ENCODE measurements at regions not wholly inside any gene's neighbourhood (a gene's known extent, or its start where the extent isn't known, plus 50 kb on each side); places are given as distances from the start of the nearest gene placed in this dataset.
"Not testable (repeated sequence)": the region's sequence is repeated elsewhere in the genome, so short reads cannot be mapped to it uniquely, and the experiment has no call there.

DNA sequence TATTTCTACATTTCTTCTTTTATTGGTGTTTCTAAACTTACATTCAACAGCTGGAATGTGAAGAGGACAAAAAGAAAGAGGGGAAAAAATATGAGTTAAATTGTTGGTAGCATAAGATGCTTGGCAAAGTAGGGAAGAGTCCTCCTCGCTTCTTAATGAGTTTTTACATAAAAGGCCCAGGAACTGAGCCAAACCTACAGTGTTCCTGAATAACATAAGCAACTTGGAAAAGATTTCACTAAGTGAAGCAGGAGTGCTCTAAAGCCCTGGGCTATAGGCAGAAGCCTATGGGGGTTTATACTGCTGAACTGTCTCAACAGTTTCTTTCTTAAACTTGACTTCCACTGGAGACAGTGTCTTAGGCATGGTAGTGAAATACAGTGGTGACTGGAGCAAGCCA is 115.0 kb upstream of the USP25 start:
- DNase-seq (ENCODE audit: low read depth, low spot score): no peak

DNA sequence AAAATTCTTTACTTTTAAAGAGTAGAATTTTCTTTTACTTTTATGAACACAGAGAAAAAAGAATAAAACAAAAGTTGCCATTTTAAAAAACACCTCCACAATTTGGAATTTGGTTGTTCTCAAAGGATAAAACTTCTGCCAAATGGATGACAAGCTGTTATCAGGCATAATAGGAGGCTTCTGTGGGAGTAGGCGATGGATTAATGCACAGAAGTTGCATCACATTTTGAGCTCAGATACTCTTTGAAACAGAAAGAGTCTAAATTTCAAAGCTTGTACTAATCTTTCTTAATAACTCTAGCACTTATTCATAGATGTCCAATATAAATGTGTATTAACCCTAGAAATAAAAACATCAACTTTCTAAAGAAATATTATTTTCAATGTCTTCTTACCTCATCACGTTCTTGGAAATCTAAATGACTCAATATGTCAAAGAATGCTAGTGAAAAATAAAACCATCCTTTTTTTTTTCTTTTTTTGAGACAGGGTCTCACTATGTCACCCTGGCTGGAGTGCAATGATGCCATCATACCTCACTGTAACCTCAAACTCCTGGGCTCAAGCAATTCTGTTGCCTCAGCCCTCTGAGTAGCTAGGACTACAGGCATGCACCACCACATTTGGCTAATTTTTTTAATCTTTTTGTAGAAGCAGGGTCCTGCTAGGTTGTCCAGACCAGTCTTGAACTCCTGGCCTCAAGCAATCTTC is 112.8 kb upstream of the USP25 start:
- no peak for DNase-seq (ENCODE audit: low read depth, low spot score)

DNA sequence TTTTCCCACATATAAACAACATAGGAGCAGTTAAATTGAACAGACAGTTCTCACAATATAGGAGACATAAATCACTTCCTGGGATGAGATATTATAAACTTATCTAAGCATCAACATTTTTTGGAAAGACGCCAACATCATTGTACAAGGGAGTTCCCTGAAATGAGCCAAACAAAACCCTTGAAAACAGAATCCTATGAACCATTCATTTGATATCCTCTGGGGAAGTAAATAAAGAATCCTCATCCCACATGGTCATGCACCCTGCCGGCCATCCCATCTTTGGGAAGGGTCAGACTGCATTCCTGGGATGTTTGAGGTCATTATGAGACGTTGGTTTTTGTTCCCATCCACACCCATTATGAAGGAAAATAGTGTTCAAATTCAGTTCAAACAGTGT is 111.8 kb upstream of the USP25 start:
- peak; percentile 44 for DNase-seq (ENCODE audit: low read depth, low spot score)

DNA sequence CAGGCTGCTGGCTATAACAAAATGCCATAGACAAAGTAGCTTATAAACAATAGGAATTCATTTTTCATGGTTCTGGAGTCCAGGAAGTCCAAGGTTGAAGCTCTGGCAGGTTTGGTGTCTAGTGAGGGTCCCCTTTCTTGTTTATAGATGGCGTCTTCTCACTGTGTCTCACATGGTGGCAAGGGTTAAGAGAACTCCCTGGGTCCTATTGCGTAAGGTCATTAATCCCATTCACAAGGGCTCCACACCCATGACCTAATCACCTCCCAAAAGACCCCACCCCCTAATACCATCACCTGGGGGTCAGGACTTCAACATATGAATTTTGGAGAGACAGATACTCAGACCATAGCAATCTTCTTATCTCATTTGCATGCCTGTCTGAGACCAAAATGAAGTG is 108.9 kb upstream of the USP25 start:
- no peak for DNase-seq (ENCODE audit: low read depth, low spot score)

DNA sequence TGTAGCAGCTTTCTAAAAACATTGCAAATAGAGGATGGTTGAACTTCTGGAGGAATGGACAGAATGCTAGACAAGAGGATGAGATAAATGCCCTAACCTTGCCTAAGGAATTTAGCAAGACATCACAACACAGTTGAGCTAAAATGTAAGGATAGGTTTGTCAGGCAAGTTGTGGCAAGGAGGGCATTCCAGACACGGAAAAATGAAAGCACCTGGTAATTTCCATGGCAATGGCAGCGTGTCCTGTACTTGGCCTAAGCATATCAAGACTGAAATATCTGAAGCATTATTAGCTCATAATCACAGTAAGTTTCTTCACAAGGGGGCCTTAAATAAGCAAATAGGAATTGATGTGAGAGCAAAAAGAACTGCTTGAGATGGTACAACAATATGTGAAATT is 105.1 kb upstream of the USP25 start:
- no peak for DNase-seq (ENCODE audit: low read depth, low spot score)

DNA sequence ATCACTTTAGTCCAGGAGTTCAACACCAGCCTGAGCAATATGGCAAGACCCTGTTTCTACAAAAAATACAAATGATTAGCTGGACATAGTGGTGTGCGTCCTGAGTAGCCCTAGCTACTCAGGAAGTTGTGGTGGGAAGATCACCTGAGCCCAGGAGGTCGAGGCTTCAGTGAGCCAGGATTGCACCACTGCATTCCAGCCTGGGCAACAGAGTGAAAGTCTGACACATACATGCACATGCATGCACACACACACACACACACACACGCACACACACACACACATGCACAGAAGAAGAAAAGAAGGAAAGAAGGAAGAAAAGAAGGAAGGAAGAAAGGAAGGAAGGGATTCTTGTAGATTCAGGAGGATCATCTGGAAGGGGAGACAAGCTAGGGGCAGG is 104.4 kb upstream of the USP25 start:
- DNase-seq (ENCODE audit: low read depth, low spot score): no peak

DNA sequence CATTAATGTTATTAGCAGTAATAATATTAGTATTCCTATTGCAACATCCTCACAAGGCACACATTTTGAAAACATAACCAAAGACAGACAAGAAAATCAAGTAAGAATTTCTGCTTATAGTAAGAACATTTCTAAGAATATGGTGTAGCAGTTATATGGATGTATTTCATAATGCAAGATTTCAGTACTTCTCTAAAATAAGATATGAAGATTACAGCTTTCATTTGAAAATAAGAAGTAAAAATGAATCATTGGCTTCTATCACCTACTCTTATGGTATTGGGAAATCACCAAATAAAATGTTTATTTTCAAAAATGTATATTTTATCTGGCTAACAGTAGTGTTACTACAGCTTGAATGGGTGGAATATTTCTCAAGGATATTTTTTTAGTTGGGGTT is 103.8 kb upstream of the USP25 start:
- no peak for DNase-seq (ENCODE audit: low read depth, low spot score)

DNA sequence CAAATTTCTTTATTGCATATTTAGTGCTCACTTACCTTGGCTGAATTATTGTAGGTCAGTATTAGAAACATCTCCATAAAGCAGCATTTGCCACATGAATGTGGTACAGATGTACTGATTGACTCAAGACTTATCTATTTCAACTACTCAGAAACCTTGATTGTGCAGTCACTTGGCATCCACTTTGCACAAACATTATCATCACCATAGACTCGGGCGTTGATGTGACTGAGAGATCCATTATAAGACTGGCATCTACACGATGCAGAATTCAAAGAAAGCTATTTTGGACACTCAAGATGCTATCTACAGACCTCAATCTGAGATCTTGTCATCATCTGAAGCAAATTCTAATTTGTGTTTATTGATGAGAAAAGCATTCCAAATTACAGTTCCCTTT is 102.8 kb upstream of the USP25 start:
- no peak for DNase-seq (ENCODE audit: low read depth, low spot score)

DNA sequence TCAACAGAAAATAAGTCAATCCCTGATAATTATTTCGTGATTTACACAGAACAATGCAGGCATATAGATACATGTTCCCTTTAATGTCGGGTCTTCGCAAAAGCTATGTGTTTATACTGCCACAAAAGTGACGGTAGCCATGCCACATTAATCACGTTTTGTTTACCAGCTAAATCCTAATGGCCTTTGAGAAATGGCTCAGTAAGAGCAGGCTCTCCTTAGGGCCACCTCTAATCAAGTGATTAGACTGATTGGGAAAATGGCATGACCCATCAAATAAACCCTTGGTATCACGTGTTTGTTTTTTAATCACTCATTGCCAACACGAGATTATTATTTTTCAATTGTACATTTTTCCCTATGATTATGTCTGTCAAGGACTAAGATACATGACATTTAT is 102.0 kb upstream of the USP25 start:
- no peak for DNase-seq (ENCODE audit: low read depth, low spot score)

DNA sequence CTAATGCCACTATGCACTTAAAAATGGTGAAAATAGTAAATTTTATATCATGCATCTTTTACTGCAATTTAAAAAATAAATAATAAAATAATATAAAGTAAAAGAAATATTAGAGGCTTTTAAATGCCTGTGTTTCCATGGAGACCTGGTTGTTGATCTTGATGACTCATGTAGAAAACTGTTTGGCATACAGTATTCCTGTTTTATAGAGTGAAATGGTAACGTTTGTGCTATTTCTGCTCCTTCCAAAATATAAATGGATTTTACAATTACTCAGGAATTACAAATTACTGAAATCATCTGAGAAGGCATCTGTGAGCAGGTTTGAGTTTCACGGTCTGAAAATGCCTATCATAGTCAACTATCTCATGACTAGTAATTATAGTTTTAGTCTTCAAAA is 98.4 kb upstream of the USP25 start:
- no peak for DNase-seq (ENCODE audit: low read depth, low spot score)

DNA sequence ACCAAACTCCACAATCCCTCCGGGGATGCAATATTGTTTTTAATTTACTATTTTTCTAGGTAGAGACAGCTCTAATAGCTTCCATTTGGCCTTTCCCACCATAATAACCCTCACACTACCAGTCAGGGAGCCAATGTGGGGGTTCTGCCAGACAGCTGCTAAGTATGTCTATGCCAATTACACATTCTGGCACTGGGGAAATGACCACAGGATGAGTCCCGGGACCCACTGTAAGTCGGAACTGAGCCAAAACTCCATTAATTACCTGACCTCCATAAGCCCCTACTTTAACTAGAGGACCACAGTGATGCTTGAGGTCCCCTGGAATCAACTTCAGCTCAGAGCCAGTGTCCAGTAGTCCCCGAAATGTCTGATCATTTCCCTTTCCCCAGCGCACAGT is 95.2 kb upstream of the USP25 start:
- DNase-seq (ENCODE audit: low read depth, low spot score): not testable (repeated sequence)

DNA sequence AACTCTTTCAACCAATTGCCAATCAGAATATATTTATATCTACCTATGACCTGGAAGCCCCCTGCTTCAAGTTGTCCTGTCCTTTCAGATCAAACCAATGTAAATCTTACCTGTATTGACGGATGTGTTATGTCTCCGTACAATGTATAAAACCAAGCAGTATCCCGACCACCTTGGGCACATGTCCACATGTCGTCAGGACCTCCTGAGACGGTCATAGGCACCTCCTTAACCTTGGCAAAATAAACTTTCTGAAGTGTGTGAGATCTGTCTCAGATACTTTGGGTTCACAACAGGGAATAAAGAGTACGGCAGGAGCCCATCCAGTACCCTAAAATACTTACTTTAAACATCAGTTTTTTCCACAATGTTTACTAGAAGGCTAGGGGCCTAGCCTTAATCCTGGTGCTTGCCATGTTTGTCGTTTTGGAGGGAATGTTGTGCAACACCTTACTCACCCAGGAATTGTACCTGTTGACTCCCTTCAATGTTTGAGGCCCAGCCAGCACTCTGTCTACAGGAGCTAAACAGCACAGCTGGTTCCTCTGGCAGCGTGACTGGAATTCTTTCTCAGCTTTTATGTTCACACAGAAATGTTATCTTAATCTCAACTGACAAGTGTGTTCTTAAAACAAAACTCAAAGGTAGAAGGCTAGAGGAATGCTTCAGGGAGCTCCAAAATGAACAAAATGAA is 90.8 kb upstream of the USP25 start:
- DNase-seq (ENCODE audit: low read depth, low spot score): no peak

DNA sequence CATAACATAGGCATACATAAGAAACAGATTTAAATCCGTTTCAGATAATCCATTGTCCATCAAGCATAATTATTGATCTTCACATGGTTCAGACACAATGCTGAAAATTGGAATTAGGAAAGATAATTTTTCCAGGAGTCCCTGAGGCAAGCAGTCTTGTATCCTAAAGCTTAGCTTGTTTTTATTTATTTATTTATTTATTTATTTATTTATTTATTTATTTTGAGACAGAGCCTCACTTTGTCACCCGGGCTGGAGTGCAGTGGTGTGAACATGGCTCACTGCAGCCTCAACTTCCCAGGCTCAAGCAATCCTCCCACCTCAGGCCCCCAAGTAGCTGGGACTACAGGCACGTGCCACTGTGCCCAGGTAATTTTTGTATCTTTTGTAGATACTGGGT is 89.7 kb upstream of the USP25 start:
- DNase-seq (ENCODE audit: low read depth, low spot score): not testable (repeated sequence)

DNA sequence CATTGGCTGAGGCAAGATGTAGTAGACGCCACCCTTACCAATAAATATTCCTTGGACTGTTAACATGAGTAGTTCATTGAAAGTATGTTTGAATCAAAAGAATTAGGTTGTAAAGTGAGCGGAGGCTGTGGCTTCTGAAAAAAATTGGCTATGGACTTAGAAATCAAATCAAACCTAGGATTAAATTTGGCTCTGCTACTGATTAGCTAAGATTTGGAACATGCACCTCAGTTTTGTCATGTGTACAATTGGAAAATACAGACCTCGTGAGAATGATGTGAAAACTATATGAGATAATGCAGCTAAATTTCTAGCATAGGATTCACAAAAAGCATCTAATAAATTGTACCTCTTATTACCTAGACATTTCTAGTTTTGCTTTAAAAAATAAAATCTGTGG is 85.3 kb upstream of the USP25 start:
- DNase-seq (ENCODE audit: low read depth, low spot score): no peak

DNA sequence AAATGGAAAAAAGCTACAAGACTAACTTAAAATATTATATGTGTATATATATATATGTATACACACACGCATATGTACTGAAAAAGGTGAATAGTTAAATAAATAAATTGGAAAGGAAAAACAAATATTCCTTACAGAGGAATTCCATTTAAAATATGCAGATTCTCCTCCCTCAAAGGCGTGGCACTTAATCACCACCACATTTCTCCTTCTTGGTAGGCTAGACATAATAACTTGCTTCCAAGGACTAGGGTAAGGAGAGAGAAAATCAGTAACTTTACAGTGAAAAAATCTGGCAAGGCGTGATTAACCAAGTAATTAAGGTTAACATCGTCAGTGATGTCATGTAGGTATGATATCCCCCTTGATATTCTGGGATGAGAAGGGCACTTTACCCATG is 84.0 kb upstream of the USP25 start:
- no peak for DNase-seq (ENCODE audit: low read depth, low spot score)

DNA sequence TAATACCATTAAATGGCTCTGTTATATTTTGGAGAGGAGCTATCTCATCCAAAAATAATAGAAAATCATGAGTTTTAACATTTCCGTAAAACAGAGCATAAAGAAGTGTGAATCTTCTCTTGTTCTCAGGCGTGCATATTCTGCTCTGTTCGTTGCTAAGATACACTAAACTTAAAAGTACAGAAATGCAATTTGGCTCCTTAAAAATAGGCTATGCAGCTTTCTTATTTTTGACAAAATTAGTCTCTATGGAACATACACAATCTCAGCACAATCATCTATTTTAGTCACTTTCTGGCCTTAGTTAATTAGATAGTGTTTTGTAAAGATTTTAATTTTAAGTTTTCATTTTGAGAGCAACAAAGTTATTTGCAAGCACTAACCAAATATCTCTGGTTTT is 79.0 kb upstream of the USP25 start:
- no peak for DNase-seq (ENCODE audit: low read depth, low spot score)

DNA sequence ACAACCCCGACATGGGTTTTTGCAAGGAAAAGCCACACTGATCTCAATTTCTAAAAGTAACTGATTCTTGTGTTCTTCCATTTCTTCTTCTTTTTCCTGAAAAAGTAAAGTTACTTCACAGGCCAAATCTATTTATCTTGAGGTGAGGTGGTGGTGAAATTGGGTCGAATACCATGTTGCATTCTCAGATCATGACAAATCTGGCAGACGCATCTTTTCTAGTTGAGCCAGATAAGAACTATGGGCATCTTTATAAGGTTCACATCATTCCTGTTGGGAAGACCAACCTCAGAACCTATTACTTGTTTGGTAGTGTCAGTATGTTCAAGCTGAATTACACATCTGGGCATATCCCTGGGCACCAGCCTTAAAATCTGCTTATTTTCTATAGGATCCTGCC is 78.6 kb upstream of the USP25 start:
- no peak for DNase-seq (ENCODE audit: low read depth, low spot score)

DNA sequence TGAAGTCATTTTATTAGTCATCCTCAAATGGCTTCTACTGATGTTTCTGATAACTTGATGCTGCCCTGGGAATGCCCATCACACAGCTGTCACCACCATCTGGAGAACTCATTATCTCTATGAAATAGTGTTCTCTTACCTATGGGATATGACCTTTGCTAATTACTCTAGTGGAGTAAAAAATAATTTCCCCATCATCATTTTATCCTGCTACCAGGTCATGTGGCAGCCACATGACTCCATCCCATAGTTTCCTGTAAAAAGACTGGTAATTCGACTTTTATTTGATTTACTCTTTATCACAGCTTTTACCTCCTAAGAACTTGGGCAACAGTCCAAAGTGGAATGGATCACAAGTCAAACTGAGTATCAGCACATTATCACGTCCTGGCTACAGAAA is 76.1 kb upstream of the USP25 start:
- no peak for DNase-seq (ENCODE audit: low read depth, low spot score)

DNA sequence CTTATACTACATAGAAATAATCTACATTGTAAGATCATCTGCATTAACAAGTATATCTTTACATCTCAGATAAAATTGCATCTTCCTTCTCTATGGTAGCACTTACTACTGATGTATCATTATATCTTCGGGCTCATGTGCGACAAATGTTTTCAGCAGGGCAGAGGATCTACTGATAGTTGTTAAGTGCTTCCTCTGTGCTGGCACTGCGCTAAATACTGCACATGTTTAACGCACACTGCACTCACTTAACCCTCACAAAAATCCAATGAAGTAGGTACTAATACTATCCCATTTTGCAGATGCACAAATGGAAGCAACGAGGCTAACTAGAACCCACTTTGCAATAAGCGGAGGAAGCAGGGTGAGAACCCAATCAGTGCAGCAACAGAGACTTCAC is 75.6 kb upstream of the USP25 start:
- DNase-seq (ENCODE audit: low read depth, low spot score): no peak

DNA sequence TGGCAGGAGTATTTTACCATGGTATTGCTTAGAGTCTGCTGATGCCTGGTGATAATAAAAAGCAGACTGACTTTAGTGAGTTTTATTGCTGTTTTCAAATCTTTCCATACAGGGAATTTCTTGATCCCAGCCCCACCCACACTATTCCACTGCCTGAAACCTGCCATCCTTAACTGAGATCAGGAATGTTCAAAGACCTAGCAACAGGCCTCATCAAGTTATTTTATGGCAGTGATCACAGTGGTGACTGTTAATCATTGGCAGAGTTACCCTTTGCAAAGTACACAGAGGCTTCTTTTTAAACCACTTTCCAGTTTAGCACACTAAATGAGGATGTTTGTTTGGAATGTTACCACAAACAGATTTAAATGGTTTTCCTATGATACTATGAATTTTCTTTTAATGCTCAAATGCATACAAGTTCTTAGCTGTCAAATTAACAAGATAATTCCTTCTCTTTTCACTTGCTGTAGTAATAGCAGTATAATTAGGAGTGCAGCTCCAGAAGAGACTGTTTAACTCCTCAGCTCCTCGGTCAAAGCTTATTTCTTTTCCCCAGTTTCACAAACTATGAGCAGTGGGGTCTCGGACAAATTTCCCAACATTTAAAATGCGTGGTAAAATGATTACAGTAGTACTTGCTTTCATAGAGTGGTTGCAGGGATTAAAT is 69.9 kb upstream of the USP25 start:
- DNase-seq (ENCODE audit: low read depth, low spot score): no peak

DNA sequence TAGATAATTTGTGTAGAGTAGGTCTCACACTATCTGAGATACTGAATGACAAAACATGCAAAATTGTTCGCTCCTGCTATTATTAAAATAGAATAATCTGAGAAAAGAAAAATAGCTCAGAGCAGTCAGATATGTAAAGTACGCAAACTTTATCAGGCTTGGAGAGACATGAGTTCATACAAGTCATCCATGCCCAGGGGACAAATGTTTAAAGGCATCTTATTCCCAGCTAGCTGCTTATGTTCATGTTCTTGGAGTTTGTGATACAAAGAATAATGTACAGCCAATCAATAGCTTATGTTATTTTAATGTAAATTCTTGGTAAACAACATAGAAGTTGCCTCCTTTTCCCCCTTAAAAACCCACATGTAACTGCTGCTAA is 69.4 kb upstream of the USP25 start:
- no peak for DNase-seq (ENCODE audit: low read depth, low spot score)

DNA sequence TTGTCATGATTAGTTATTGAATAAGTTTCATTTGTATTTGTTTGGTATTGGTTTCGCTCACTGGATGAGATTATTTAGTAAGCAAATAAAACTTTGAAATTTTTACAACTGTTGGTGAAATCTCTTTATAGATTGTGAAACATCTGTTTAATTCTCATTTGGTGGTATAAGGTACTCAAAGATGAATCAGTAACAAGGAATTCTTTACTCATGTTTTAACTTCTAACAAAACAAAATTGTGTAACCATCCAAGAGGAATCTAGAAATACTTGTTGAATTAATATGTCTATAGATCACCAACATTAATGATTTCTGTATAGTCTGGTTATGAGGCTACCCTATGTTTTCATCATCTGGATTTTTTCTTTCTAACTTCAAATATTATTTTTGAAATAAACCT is 62.8 kb upstream of the USP25 start:
- DNase-seq (ENCODE audit: low read depth, low spot score): no peak

DNA sequence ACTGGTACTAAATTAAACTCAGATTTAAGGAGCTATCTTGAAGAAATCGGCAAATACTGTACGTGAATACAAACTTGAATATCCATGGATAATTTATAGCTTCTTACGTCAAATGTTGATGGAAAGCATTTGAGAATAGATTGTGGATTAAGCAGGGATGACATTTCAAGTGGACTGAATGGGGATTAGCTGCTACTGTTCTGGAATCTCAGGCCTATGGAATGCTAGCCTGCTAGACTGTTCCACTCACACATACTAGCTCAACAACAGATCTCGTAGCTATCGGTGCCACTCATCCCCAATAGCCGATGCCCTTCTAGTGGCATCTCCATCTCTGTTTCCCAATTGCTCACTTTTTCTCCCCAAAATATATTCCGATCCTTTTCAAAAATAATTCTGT is 62.0 kb upstream of the USP25 start:
- DNase-seq (ENCODE audit: low read depth, low spot score): no peak
